ENCODE measurements at regions not wholly inside any gene's neighbourhood (a gene's known extent, or its start where the extent isn't known, plus 50 kb on each side); places are given as distances from the start of the nearest gene placed in this dataset.

GRCh38 chr21:38929652-38930051, 123.9 kb downstream of the ETS2 start:
- no peak for DNase-seq (ENCODE audit: low spot score)

GRCh38 chr21:38929142-38929541, 123.4 kb downstream of the ETS2 start:
- no peak for DNase-seq (ENCODE audit: low spot score)

- DNase-seq (ENCODE audit: low spot score) = no peak
Observed at GRCh38 chr21:38927776-38928175, 122.0 kb downstream of the ETS2 start.

GRCh38 chr21:38925923-38926322, 120.2 kb downstream of the ETS2 start:
- DNase-seq (ENCODE audit: low spot score) = no peak

GRCh38 chr21:38925478-38925877, 119.7 kb downstream of the ETS2 start:
- no peak for DNase-seq (ENCODE audit: low spot score)

GRCh38 chr21:38924954-38925353, 119.2 kb downstream of the ETS2 start:
- DNase-seq (ENCODE audit: low spot score) = no peak

GRCh38 chr21:38923429-38923828, 117.7 kb downstream of the ETS2 start:
- no peak for DNase-seq (ENCODE audit: low spot score)

GRCh38 chr21:38922474-38923235, 116.9 kb downstream of the ETS2 start:
- DNase-seq (ENCODE audit: low spot score) = no peak

- no peak for DNase-seq (ENCODE audit: low spot score)
Observed at GRCh38 chr21:38921511-38922251, 116.0 kb downstream of the ETS2 start.

- DNase-seq (ENCODE audit: low spot score) = no peak
Observed at GRCh38 chr21:38920631-38921398, 115.1 kb downstream of the ETS2 start.

GRCh38 chr21:38918607-38919346, 113.0 kb downstream of the ETS2 start:
- no peak for DNase-seq (ENCODE audit: low spot score)

GRCh38 chr21:38917043-38917774, 111.5 kb downstream of the ETS2 start:
- no peak for DNase-seq (ENCODE audit: low spot score)

GRCh38 chr21:38916214-38916964, 110.7 kb downstream of the ETS2 start:
- no peak for DNase-seq (ENCODE audit: low spot score)

- DNase-seq (ENCODE audit: low spot score) = no peak
Observed at GRCh38 chr21:38915546-38915945, 109.8 kb downstream of the ETS2 start.

GRCh38 chr21:38914528-38915293, 109.0 kb downstream of the ETS2 start:
- no peak for DNase-seq (ENCODE audit: low spot score)

- DNase-seq (ENCODE audit: low spot score) = no peak
Observed at GRCh38 chr21:38913893-38914527, 108.3 kb downstream of the ETS2 start.

GRCh38 chr21:38913120-38913892, 107.6 kb downstream of the ETS2 start:
- DNase-seq (ENCODE audit: low spot score) = peak; percentile 34

- no peak for DNase-seq (ENCODE audit: low spot score)
Observed at GRCh38 chr21:38912789-38913119, 107.0 kb downstream of the ETS2 start.

Measured in HuH-7 (cell line).